Gastroesophageal sphincter (tissue), 3 donors: ENCODE measurements at regions not wholly inside any gene's neighbourhood (a gene's known extent, or its start where the extent isn't known, plus 50 kb on each side); places are given as distances from the start of the nearest gene placed in this dataset.

Source experiments
- POLR2A ChIP-seq, 2 donors: fragments of 450-650 bp; IDR thresholded peaks; one replicate each; pipeline ENCODE4 v1.6.1; 2017; ENCODE audit warnings: antibody characterized with exemption in 2 of 2, mild to moderate bottlenecking in 2 of 2, moderate library complexity in 1 of 2
- POLR2AphosphoS5 ChIP-seq: sonication (generic); formaldehyde crosslinking; IDR thresholded peaks from one replicate; pipeline ENCODE4 v1.6.1; 2017; ENCODE audit warnings: antibody characterized with exemption
- TF ChIP-seq, protein P1 (sequence below), 4 experiments: fragments of 200-600 bp in 2 of 4; fragments of 450-650 bp in 2 of 4; sonication (generic) in 1 of 4; IDR thresholded peaks; one replicate each; pipeline ENCODE4 v1.5.1; 2017 to 2019; ENCODE audit warnings: antibody characterized with exemption in 4 of 4, mild to moderate bottlenecking in 2 of 4, moderate library complexity in 2 of 4

DNA sequence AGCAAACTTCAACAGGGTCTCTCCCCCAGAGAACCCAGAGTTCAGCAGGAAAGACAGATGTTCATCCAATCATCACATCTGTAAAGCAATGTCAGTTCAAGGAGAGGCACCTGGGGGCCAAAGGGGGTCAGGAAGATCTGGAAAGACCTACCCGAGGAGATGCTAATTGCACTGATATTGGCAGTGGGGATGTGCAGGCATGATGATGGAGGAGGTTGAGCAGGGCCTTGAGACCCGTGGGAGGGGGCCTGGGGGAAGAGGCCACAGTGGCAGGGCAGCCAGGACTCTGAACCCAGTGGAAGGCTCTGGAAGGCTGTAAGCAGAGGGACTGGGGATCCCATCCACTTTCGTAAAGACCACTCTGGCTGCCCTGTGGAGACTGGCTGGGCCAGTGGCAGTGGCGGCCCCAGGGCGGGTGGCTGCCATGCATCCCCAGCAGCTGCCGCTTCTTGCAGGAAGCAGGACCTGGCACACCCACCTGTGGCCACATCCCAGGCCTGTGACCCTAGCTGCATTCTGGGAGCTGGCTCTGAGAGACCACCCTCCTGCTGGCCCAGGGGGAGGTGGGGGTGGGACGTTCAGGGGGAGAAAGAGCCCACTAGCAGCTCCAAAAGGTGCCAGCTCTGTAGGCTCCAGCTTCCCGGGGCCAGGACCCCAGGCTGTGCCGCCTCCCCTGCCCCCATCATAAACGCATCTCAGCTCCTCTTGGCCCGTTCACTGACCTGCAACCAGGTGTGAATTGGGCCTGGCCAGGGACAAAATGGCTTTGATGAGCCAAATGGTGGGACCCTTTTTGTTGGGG, 59.9 kb upstream of the FGF3 start:
- TF ChIP-seq, protein P1, sequence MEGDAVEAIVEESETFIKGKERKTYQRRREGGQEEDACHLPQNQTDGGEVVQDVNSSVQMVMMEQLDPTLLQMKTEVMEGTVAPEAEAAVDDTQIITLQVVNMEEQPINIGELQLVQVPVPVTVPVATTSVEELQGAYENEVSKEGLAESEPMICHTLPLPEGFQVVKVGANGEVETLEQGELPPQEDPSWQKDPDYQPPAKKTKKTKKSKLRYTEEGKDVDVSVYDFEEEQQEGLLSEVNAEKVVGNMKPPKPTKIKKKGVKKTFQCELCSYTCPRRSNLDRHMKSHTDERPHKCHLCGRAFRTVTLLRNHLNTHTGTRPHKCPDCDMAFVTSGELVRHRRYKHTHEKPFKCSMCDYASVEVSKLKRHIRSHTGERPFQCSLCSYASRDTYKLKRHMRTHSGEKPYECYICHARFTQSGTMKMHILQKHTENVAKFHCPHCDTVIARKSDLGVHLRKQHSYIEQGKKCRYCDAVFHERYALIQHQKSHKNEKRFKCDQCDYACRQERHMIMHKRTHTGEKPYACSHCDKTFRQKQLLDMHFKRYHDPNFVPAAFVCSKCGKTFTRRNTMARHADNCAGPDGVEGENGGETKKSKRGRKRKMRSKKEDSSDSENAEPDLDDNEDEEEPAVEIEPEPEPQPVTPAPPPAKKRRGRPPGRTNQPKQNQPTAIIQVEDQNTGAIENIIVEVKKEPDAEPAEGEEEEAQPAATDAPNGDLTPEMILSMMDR (IDR thresholded peaks at IDR 0.05) = no peak
- TF ChIP-seq POLR2A (IDR thresholded peaks at IDR 0.05) (no peak), POLR2AphosphoS5 (no peak)
